NCI-H1048 (cell line): ENCODE measurements at regions not wholly inside any gene's neighbourhood (a gene's known extent, or its start where the extent isn't known, plus 50 kb on each side); places are given as distances from the start of the nearest gene placed in this dataset.
"Not testable (repeated sequence)": the region's sequence is repeated elsewhere in the genome, so short reads cannot be mapped to it uniquely, and the experiment has no call there.

Source experiments
- DNase-seq: peaks from one replicate; lab custom pipeline; 2025; lab: John Stamatoyannopoulos, UW

DNA sequence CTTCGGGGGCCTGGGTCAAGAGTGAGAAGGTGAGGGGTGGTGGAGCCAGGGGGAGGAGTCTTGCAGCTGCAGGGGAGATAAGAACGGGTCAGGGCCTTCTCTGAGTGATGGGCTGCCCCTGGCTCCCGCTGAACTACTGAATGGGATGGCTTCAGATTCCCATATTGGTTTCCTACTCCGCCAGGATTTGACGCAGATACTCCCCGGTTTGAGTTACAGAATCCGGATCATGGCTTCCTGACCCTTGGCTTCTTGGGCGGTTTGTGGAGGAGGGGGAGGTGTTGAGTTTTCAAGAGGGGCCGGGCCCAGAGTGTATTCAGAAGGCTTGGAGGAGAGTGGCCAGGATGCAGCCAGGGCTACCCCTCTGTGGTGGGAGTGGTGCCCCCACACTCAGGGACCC, 119.9 kb upstream of the ATP2B2 start:
- no peak for DNase-seq

DNA sequence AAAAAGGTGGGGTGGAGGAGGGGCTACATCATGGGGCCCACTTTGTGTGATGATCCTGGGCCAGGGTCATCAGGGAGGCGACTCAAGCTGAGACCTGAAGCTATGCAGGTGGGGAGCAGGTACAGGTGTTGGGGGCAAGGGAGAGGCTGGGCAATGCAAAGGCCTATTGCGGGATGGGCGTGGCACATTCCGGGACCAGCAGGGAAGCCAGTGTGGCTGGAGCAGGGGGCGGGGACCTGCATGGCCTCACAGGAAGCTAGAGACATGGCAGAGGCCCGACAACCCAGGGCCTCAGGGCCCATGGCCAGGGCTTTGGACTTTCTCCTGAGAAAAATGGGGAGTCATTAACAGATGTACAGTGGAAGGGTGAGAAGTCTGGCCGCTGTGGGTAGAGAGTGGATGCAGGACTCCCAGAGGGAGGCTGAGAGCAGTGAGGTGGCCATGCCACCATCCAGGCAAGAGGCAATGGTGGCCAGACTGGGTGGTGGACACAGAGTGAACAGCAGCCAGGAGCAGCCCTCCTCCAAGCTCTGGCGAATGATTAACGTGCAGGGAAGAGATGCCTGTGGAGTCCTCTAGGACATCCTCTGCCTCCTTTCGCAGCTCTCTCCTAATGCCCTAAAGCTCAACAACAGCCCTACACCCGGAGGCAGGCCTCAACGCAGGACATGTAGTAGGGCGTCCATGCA, 122.6 kb upstream of the ATP2B2 start:
- DNase-seq = no peak

DNA sequence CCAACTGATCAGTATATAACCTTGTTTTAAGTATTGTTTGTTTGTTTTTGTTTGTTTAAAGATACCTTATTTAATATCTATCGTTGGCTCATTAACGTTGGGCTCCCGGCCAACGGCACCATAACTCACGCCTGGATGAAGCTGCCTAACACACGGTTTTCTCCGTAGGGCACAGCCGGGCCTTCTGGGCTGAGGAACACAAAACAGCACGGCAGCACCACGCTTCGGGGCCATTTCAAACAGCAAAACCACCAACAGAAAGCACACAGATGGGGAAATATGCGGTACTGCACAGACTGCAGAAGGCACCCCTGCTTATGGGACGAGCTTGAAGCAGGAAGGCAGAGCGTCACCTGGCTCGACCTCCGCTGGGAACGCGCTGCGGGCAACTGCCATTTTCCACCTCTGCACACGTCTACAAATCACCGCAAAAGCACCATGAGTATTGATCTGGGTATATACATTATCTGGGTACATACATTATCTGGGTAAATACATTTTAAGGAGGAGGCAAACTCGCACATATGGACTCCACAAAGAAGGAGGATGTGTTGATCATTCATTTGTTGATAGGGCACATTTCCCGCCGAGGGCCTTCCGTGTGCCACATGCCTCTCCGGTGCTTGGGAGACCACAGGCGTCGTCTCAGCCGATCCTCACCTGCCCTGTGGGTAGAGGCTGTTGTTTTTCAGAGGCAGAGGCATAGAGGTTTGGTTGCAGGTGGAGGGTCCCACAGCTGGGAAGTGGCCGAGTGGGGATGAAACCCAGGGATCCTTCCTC, 123.7 kb upstream of the ATP2B2 start:
- no peak for DNase-seq

DNA sequence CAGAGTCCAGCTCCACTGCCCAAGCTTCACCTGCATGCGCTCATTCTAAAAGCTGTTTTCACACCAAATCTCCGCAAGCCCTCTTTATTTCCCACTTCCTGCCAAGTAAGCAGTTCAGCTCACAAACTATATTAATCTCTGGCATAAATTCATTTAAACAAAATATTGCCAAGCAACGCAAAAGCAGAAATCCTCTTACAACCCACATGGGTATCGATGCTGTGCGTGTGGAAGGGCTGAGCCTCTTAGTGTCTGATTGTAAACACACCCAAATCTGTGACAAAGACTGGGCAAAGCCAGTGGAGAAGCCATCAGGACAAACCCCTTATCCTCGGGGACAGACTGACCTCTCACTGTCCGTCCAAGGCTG, 124.3 kb upstream of the ATP2B2 start:
- DNase-seq = no peak

DNA sequence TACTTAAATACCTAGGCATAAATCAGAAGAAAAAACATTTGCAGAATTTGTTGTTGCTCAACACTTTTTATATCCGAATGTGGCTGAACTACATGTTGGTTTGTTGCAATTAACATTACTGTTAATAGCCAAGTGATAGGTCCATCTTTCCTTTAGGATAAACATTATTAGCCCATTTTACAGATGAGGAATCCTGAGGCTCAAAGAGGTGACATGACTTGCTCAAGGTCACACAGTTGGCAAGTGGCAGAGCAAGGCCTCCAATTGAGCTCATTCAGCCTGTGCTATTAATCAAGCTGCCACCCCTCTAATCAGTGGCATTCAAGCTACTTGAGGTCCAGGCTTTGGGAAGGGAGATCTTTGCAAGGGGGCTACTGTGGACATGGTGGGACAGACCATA, 125.8 kb upstream of the ATP2B2 start:
- DNase-seq = no peak

DNA sequence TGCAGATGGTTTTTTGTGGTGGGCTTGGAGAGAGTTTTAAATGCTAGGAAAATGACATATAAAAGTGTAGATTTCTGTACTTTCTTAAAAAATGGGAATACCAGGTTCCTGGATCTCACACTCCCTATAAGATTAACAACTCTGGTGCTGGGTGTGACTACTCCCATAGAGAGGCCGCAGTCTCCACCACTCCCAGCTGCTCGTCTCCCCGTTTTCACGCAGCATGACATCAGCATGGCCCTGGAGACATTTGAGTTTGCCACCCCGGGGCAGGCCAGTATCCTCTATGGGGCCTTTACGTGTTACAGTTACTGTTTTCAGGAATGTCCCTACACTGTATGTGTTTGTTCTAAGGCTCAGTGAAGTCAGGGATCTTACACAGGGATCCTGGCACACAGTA, 126.7 kb upstream of the ATP2B2 start:
- no peak for DNase-seq

DNA sequence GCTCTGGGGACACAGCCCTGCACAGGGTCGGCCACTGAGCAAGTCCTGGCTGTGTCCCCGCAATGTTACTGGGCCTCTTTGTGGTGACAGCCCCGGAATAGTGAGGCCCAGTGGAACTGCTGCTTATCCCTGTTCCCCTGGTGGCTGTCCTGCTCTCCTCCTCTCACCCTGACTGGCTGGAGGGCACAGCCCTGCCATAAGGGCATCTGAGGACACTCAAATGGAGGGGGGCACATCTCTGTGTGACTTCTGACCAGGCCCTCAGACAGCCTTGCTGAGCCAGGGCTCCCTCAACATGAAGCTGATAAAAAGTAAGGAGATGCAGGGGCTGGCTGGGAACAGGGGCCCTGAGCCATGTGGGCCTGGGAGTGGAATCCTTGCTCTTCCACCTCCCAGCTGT, 127.4 kb upstream of the ATP2B2 start:
- DNase-seq = no peak

DNA sequence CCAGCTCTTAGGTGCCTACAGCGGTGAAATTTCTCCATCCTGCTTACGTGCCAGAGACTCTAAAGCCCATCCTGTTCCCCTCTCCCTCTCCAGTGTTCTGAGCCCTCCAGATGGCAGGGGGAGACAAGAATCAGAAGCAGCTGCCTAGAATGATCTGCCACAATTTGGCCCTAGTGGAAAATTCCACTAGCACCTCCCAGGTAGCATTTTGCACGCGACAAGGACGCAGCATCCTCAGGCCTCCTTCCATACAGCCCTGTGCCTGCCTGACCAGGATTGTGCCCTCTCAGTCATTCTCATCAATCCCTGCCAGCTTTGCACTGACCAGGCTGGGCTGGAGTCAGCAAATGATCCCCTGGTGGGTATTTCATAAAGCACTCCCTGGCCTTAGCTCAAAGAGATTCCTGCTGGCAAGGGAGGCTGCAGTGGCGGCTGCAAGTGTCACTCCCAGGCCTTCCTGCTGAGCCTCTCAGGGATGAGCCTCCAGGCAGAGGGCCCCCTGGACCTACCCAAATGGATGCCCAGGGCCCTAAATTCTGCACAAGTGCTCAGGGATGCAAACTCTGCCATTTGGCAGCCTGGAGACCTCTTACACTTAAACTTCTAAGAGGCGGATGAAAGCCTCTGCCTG, 130.2 kb upstream of the ATP2B2 start:
- DNase-seq = no peak

DNA sequence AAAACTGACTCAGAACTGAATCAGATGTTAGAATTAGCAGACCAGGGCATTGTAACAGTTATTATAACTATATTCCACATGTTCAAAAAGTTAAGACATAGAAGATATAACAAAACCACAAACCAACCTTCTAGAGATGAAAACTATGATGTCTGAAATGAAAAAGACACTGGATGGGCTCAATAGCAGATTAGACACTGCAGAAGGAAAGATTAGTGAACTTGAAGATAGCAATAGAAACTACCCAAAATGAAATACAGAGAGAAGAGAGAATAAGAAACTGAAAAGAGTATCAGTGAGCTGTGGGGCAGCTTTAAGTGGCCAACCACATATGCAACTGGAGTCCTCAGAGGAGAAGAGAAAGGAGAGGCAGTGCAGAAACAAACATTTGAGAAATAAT, 132.0 kb upstream of the ATP2B2 start:
- no peak for DNase-seq

DNA sequence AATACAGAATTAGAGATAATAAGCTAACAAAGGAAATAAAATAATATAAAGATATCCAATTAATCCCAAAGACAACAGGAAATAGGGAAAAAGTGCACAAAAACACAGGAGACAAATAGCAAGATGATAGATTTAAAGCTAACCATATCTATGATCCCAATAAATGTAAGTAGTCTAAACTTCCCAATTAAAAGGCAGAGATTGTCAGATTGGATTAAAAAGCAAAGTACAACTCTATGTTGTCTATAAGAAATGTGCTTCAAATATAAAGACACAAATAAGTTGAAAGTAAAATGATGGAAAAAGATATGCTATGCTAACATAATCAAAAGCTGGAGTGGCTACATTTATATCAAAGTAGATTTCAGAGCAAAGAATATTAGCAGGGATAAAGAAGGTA, 133.1 kb upstream of the ATP2B2 start:
- DNase-seq = no peak

DNA sequence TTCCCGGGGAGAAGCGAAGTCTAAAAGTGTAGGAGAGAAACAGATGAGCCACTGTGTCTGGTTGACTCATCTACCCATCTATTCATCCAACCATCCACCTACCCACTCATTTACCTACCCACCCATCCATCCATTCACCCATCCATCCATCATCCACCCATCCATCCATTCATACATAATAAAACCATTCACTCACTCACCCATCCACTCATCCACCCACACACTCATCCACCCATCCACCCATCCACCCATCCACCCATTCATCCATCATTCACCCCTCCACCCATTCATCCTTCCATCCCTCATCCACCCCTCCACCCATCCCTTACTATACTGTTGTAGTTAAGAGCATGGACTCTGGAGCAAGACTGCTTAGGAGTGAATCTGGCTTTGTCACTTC, 136.4 kb upstream of the ATP2B2 start:
- no peak for DNase-seq

DNA sequence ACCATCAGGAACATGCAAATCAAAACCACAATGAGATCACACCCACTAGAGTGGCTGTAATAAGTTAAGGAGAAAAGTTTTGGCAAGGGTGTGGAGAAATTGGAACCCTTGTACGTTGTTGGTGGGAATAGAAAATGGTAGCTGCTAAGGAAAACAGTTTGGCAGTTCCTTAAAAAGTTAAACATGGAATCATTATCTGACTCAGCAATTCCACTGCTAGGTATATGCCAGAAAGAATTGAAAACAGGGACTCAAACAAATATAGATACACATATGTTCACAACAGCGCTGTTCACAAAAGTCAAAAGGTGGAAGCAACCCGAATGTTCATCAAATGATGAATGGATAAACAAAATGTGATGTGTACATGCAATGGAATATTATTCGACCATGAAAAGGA, 138.8 kb upstream of the ATP2B2 start:
- DNase-seq = no peak

DNA sequence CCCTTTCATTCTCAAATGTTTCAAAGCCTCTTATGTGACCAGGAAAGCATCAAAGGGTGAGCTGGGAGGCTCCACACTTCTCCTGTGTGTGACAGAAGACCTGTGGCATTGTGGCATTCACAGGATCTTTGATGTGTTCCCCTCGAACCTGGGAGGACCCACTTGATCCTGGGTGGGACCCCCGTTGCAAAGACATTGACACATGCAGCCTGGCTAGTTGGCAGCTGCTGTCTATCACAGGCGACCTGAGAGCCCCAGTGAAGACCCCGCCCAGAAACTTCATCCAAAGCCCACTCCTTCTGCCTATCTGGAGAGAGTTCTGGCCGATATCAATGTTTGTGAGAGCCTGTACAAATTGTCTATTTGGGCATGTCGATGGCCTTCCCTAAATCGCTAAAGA, 140.4 kb upstream of the ATP2B2 start:
- DNase-seq = no peak

DNA sequence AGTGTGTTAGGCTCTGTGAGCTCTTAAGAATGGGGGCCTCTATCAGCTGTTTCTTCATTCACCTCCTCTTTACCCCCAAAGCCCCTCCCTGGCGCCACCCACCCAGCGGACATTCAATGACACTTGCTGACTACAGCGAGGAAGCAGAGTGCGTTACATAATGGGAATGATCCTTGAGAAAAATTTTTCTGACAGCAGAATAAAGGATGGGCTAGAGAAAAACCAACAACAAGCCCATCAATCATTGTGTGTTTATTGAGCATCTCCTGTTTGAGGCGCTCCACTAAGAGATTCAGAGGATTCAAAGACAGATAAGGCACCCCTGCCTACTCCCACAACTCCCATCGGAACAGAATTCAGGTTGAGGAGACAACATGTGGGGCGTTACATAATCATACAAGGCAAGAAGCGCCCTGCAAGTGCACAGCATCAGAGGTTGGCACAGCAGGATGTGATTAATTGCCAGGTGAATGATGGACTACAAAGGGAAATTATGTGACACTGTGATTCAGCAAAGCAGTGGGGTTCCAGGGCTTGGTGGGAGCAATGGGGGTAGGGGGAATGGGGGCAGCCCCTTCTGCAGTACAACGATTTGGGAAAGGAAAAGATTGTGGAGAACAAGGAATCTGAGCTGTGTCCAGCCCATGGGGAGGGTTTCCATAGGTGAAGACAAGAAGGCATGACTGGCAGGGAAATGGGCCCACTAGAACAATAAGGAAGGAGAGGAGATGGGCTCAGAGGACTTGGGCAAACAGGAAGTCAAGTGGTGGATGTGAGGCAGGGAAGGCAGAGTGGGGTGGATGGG, 141.3 kb upstream of the ATP2B2 start:
- no peak for DNase-seq

DNA sequence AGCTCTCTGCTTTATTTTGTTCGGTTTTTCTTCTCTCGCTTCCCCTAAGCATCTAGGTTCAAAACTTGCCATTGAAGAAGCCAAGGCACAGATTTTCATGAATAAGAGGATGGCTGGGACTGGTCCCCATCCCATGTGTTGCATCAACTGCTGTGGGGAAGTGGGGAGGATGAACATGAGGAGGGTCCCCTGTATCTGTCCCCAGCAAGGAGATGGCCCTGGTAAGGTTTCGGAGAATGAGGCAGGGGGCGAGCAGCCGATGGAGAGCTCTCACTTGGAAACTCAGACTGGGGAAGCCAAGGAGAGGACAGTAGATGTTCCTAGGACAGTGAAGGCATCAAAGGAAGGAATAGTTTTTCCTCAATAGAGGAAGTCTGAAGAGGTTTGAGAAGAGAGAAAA, 142.0 kb upstream of the ATP2B2 start:
- no peak for DNase-seq

DNA sequence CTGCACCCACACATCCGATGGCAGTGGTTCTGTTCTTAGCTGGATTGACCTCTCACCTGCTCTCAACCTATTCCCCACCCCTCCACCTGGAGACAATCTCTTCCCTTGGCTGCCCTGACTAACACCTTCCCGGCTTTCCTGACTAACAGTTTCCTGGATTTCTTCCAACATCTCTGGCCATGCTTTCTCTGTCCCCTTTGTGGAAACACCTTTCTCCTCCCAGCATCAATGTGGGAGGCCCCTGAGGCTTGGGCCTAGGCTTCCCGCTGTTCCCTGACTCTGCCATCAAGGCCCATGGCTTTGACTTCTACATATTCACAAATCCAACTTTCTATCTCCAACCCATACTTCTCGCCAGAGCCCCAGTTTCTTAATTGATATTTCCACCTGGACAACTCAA, 142.8 kb upstream of the ATP2B2 start:
- DNase-seq = no peak

DNA sequence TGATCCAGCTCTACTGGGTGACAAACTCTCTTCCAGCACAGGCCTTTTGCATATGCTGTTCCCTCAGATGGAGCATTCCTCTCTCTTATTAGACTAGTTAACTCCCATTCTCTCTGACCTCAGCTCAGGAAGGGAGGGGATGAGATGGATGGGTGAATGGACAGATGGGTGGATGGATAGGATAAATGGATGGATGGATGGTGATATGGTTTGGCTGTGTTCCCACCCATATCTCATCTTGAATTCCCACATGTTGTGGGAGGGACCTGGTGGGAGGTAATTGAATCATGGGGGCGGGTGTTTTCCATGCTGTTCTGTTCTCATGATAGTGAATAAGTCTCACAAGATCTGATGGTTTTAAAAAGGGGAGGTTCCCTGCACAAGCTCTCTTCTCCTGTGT, 144.1 kb upstream of the ATP2B2 start:
- not testable (repeated sequence) for DNase-seq

DNA sequence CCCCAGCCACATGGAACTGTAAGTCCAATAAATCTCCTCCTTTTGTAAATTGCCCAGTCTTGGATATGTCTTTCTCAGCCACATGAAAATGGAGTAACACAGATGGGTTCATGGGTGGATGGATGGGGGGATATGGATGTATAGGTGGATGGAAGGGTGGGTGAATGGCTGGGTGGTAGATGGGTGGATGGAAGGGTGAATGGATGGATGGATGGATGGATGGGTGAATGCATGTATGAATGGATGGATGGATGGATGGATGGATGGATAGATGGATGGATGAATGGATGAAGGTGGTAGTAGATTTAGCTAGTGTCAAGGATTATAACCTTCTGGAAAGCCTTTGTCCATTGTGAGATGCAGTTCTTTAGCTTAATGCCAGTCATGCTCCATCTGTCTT, 146.1 kb upstream of the ATP2B2 start:
- no peak for DNase-seq

DNA sequence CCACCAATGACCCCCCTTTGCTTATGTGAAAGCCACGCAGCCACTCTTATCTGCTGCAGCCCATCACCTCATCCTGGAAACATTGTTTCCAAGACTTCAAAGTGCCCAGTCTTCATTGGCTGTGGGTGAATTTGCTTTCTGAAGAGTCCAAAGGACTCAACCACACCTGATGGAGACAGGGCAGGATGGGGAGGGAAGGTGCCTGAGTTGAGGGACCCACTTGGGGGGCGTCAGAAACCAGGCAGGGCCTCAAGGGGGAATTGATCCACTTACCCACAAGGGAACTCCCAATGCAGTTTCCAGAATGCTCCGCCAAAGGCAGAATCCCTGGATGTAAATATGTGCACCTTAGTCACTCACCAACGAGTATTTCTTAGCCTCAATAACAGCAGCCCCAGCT, 147.9 kb upstream of the ATP2B2 start:
- DNase-seq = no peak

DNA sequence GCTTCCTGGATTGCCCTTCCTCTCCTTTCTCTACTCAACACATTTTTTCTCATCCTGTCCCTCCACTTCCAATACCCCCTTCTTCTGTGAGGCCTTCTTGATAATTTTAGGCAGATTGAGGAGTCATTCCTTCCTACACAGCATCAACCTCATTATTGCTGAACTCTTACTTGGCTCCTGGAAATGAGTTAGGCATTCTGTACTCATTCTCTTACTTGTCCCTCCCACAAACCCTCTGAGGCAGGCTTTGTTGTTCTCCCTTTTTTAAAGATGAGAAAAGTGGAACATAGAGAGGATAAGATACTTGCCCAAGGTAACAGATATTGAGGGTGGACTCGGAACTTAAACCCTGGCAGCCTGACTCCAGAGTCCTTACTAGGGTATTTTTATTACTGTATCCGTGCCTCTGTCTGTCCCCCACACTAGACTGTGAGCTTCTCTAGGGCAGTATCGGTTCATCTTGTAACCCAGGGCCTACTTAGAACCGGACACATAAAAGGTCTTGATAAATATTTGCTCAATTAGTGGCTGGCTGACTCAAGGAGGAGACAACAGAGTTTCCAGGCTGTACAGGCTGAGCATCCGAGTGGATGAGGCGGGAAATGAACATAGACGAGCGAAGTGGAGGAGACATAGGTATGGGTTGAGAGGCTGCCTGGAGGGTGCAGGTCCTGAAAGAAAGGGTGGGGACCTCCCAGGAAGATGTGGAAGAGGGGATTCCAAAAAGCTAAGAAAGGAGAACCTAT, 148.7 kb upstream of the ATP2B2 start:
- no peak for DNase-seq

DNA sequence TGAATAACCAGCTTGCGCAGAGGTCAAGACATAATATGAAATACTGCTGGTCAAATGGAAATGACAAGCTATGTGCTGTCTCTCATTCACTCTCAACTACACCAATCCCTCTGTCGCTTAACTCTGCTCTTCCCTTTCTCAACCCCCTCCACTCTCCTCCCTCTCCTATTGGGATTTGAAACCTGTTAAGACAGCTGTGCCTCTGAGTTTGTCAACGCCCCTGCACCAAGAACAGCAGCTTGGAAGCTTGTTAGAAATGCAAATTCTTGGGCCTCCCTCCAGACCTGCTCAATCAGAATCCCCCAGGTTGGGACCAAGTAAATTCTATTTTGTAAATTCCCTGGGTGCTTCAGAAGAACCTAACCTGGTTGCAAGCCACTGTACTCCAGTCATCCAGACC, 149.7 kb upstream of the ATP2B2 start:
- no peak for DNase-seq

DNA sequence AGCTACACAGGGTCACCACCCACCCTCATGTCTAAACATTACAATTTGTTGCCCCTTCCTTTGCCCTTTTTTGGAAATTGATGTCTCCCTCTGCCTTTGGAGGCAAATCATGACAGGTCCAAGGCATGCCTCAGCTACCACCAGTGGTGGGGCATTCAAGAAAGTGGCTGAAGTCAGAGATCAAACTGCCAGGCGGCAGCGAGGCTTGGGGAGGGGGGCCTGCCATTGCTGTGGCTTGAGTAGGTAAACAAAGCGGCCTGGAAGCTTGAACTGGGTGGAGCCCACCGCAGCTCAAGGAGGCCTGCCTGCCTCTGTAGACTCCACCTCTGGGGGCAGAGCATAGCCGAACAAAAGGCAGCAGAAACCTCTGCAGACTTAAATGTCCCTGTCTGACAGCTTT, 152.0 kb upstream of the ATP2B2 start:
- DNase-seq = not testable (repeated sequence)
